OCI-LY1 (cell line): ENCODE measurements at regions not wholly inside any gene's neighbourhood (a gene's known extent, or its start where the extent isn't known, plus 50 kb on each side); places are given as distances from the start of the nearest gene placed in this dataset.

Experiments used
- H2AFZ ChIP-seq: fragments of 200-600 bp; sonication (generic), shearing (Covaris generic); 2 replicates; pipeline ENCODE4 v1.6.0; 2014; ENCODE audit warnings: antibody characterized with exemption, mild to moderate bottlenecking, low read length
- H3F3A ChIP-seq: fragments of 200-600 bp; sonication (generic), shearing (Covaris generic); 2 replicates; pipeline ENCODE4 v1.6.0; 2014; ENCODE audit warnings: mild to moderate bottlenecking, antibody characterized with exemption, low read length, moderate library complexity; ENCODE audit not compliant: insufficient read depth
- H3K27ac ChIP-seq: fragments of 200-600 bp; sonication (generic); 2 replicates; pipeline ENCODE4 v1.5.1; 2014; ENCODE audit warnings: low read length, mixed run types, mild to moderate bottlenecking, low read depth; ENCODE audit not compliant: poor library complexity, severe bottlenecking
- H3K27me3 ChIP-seq: fragments of 200-600 bp; sonication (generic); 2 replicates; pipeline ENCODE4 v1.6.0; 2014; ENCODE audit warnings: antibody characterized with exemption, mild to moderate bottlenecking, low read length, moderate library complexity; ENCODE audit not compliant: insufficient read depth
- H3K36me3 ChIP-seq: fragments of 200-600 bp; sonication (generic); 2 replicates; pipeline ENCODE4 v1.6.1; 2014; ENCODE audit warnings: mild to moderate bottlenecking, antibody characterized with exemption, low read length, moderate library complexity, mixed read lengths; ENCODE audit not compliant: insufficient read depth
- H3K4me1 ChIP-seq: fragments of 200-600 bp; sonication (generic); 2 replicates; pipeline ENCODE4 v1.5.1; 2014; ENCODE audit warnings: mild to moderate bottlenecking, low read length, moderate library complexity; ENCODE audit not compliant: insufficient read depth, severe bottlenecking
- H3K4me2 ChIP-seq: fragments of 200-600 bp; sonication (generic), shearing (Covaris generic); 2 replicates; pipeline ENCODE4 v1.6.1; 2014; ENCODE audit warnings: low read length
- H3K4me3 ChIP-seq: fragments of 200-600 bp; sonication (generic); 2 replicates; pipeline ENCODE4 v1.5.1; 2014; ENCODE audit warnings: low read length, low read depth, mild to moderate bottlenecking, mixed read lengths; ENCODE audit not compliant: poor library complexity, severe bottlenecking
- H3K79me2 ChIP-seq: fragments of 200-600 bp; shearing (Covaris generic); 2 replicates; pipeline ENCODE4 v1.6.1; 2016; ENCODE audit warnings: mixed run types, low read length, mixed read lengths; ENCODE audit not compliant: insufficient read depth
- H3K9ac ChIP-seq: fragments of 200-600 bp; sonication (generic), shearing (Covaris generic); 2 replicates; pipeline ENCODE4 v1.6.1; 2014; ENCODE audit warnings: mild to moderate bottlenecking, low read length, mixed read lengths
- H3K9me2 ChIP-seq: fragments of 200-600 bp; sonication (generic), shearing (Covaris generic); 2 replicates; pipeline ENCODE4 v1.6.1; 2014; ENCODE audit warnings: low read depth, mild to moderate bottlenecking, low read length, mixed read lengths
- H3K9me3 ChIP-seq: fragments of 200-600 bp; shearing (Covaris generic); 2 replicates; pipeline ENCODE4 v1.6.1; 2014; ENCODE audit warnings: low read length, mixed read lengths
- H4K20me1 ChIP-seq: fragments of 200-600 bp; sonication (generic), shearing (Covaris generic); 2 replicates; pipeline ENCODE4 v1.6.0; 2016; ENCODE audit warnings: mild to moderate bottlenecking, low read length; ENCODE audit not compliant: insufficient read depth
- CTCF ChIP-seq: fragments of 200-600 bp; sonication (generic), shearing (Covaris generic); IDR thresholded peaks from 2 replicates; pipeline ENCODE4 v1.5.1; 2017; ENCODE audit warnings: mild to moderate bottlenecking, antibody characterized with exemption, low read length, moderate library complexity, mixed read lengths
- EZH2 ChIP-seq: fragments of 200-600 bp; sonication (generic), shearing (Covaris generic); IDR thresholded peaks from 2 replicates; pipeline ENCODE4 v1.8.0; 2017; ENCODE audit warnings: borderline replicate concordance, mixed run types, mild to moderate bottlenecking, antibody characterized with exemption, low read length, moderate library complexity, mixed read lengths

GRCh38 chrX:40192196-40192595 lies 94.4 kb upstream of the BCOR start:
- Histone ChIP-seq H3F3A (no peaks in the 10 kb centered on the region), H3K4me3 (no peak overlapping the region), H3K27me3 (no peaks in the 10 kb centered on the region)

GRCh38 chrX:40189637-40190036 lies 91.9 kb upstream of the BCOR start:
- Histone ChIP-seq H3K9me2 (no peaks in the 10 kb centered on the region), H3K4me3 (no peak overlapping the region), H3K27ac (no peak overlapping the region), H3F3A (no peaks in the 10 kb centered on the region), H3K36me3 (no peaks in the 10 kb centered on the region), H3K9me3 (no peaks in the 10 kb centered on the region), H3K9ac (no peak overlapping the region), H2AFZ (no peak overlapping the region), H3K4me1 (no peaks in the 10 kb centered on the region), H3K27me3 (no peaks in the 10 kb centered on the region), H4K20me1 (no peaks in the 10 kb centered on the region), H3K79me2 (no peaks in the 10 kb centered on the region), H3K4me2 (no peak overlapping the region)
- no peak for TF ChIP-seq CTCF
- no peak for TF ChIP-seq EZH2

More at GRCh38 chrX:40192196-40192595, 94.4 kb upstream of the BCOR start:
- TF ChIP-seq EZH2 = no peak
- TF ChIP-seq CTCF = no peak
- H3K79me2 ChIP-seq = no peaks in the 10 kb centered on the region
- H3K27ac ChIP-seq = no peak overlapping the region
- H3K9ac ChIP-seq = no peak overlapping the region
- no peak overlapping the region for H3K4me2 ChIP-seq
- H3K9me2 ChIP-seq = no peaks in the 10 kb centered on the region
- no peaks in the 10 kb centered on the region for H3K36me3 ChIP-seq
- no peak overlapping the region for H2AFZ ChIP-seq
- H4K20me1 ChIP-seq = no peaks in the 10 kb centered on the region
- no peaks in the 10 kb centered on the region for H3K4me1 ChIP-seq
- no peaks in the 10 kb centered on the region for H3K9me3 ChIP-seq

GRCh38 chrX:40188573-40189417 lies 91.0 kb upstream of the BCOR start:
- H3K4me2 ChIP-seq = no peak overlapping the region
- TF ChIP-seq EZH2 (no peak), CTCF (no peak)
- no peaks in the 10 kb centered on the region for H3K9me2 ChIP-seq
- no peaks in the 10 kb centered on the region for H4K20me1 ChIP-seq
- no peaks in the 10 kb centered on the region for H3K79me2 ChIP-seq
- no peaks in the 10 kb centered on the region for H3K36me3 ChIP-seq
- H3K9ac ChIP-seq = no peak overlapping the region
- H3K4me1 ChIP-seq = no peaks in the 10 kb centered on the region
- no peaks in the 10 kb centered on the region for H3K27me3 ChIP-seq
- no peak overlapping the region for H2AFZ ChIP-seq
- no peaks in the 10 kb centered on the region for H3K9me3 ChIP-seq
- H3K27ac ChIP-seq = no peak overlapping the region
- H3K4me3 ChIP-seq = no peak overlapping the region
- no peaks in the 10 kb centered on the region for H3F3A ChIP-seq
